Body of pancreas (tissue), 4 donors: ENCODE measurements at regions not wholly inside any gene's neighbourhood (a gene's known extent, or its start where the extent isn't known, plus 50 kb on each side); places are given as distances from the start of the nearest gene placed in this dataset.
"Not testable (repeated sequence)": the region's sequence is repeated elsewhere in the genome, so short reads cannot be mapped to it uniquely, and the experiment has no call there.

Source experiments
- ATAC-seq: fragments of 150-250 bp; one replicate; pipeline ENCODE4 v1.9.1; 2016
- DNase-seq, 4 donors: peaks; one replicate each; pipeline ENCODE4 v3.0.0-alpha.2; 2019
- H3K27ac ChIP-seq, 4 donors: fragments of 200-600 bp; sonication (generic); 1 replicate in 3 of 4; 2 replicates in 1 of 4; pipeline versions ENCODE4 v1.5.1 to v1.6.1; 2016 to 2019; ENCODE audit warnings: mild to moderate bottlenecking in 1 of 4, mixed read lengths in 1 of 4, moderate library complexity in 1 of 4
- H3K27me3 ChIP-seq, 2 donors: fragments of 200-600 bp; sonication (generic); one replicate each; pipeline ENCODE4 v1.6.0; 2016; ENCODE audit warnings: mild to moderate bottlenecking in 1 of 2
- H3K36me3 ChIP-seq, 2 donors: fragments of 200-600 bp; sonication (generic); replicated peaks in 1 of 2; 2 replicates each; pipeline ENCODE4 v1.5.1; 2016; ENCODE audit warnings: low read depth in 2 of 2; ENCODE audit not compliant: insufficient read depth in 1 of 2
- H3K4me1 ChIP-seq: fragments of 200-600 bp; sonication (generic); one replicate; pipeline ENCODE4 v1.6.0; 2016
- H3K4me3 ChIP-seq, 2 donors: fragments of 200-600 bp; sonication (generic); 1 replicate in 1 of 2; 2 replicates in 1 of 2; pipeline ENCODE4 v1.5.1; 2016 to 2019
- H3K9me3 ChIP-seq, 3 donors: fragments of 200-600 bp; sonication (generic); 1 replicate in 2 of 3; 2 replicates in 1 of 3; pipeline ENCODE4 v1.5.1; 2016
- CTCF ChIP-seq, 7 experiments: fragments of 450-650 bp in 4 of 7; fragments of 200-600 bp in 3 of 7; sonication (generic) in 3 of 7; IDR thresholded peaks; one replicate each; pipeline ENCODE4 v1.5.1; 2016 to 2019; ENCODE audit warnings: antibody characterized with exemption in 7 of 7
- POLR2A ChIP-seq, 3 donors: fragments of 450-650 bp; IDR thresholded peaks; one replicate each; pipeline ENCODE4 v1.6.1; 2016; ENCODE audit warnings: antibody characterized with exemption in 3 of 3, mild to moderate bottlenecking in 2 of 3
- WGBS, 2 donors: methylation state at CpG; one replicate each; pipeline ENCODE4 v1.1.5; 2017; 5-methylcytosine and 5-hydroxymethylcytosine counted together
- intact Hi-C: fragments of 100-400 bp; cut with DNase I; formaldehyde crosslinking; loops from one replicate; pipeline ENCODE4 v1.15.1; 2023

GRCh38 chr4:56146956-56147355 lies 198.2 kb downstream of the CEP135 start:
- WGBS, 2 donors, result 78 to 83% methylated on average over 9 of the region's 9 CpGs
- ATAC-seq (no peak), DNase-seq (no peak)
- Histone ChIP-seq H3K36me3 (no peaks in the 10 kb centered on the region), H3K4me1 (no peaks in the 10 kb centered on the region), H3K4me3 (no peak overlapping the region), H3K27ac (no peak overlapping the region), H3K9me3 (no peaks in the 10 kb centered on the region), H3K27me3 (no peaks in the 10 kb centered on the region)
- intact Hi-C loops, result no loop called here
- TF ChIP-seq CTCF (IDR thresholded peaks at IDR 0.05), result no peak
- TF ChIP-seq POLR2A (IDR thresholded peaks at IDR 0.05), result no peak

GRCh38 chr4:56142088-56142487 lies 193.3 kb downstream of the CEP135 start:
- Histone ChIP-seq H3K4me3 (no peak overlapping the region), H3K36me3 (no peaks in the 10 kb centered on the region), H3K9me3 (no peaks in the 10 kb centered on the region), H3K27me3 (no peaks in the 10 kb centered on the region), H3K27ac (no peak overlapping the region), H3K4me1 (no peaks in the 10 kb centered on the region)
- intact Hi-C loops, result no loop called here
- no peak for TF ChIP-seq CTCF (IDR thresholded peaks at IDR 0.05)
- TF ChIP-seq POLR2A (IDR thresholded peaks at IDR 0.05), result no peak
- WGBS, 2 donors, result 95 to 100% methylated on average over 1 of the region's 1 CpG
- no peak for ATAC-seq
- DNase-seq, result no peak

GRCh38 chr4:56139241-56139827 lies 190.6 kb downstream of the CEP135 start:
- intact Hi-C loops, result no loop called here
- TF ChIP-seq POLR2A (IDR thresholded peaks at IDR 0.05) (no peak), CTCF (IDR thresholded peaks at IDR 0.05) (no peak)
- Histone ChIP-seq H3K27me3 (no peaks in the 10 kb centered on the region), H3K4me1 (no peaks in the 10 kb centered on the region), H3K9me3 (no peaks in the 10 kb centered on the region), H3K36me3 (no peaks in the 10 kb centered on the region), H3K4me3 (no peak overlapping the region), H3K27ac (no peak overlapping the region)
- DNase-seq (no peak), ATAC-seq (no peak)
- WGBS, 2 donors, result 74 to 88% methylated on average over 1 of the region's 1 CpG

GRCh38 chr4:56134834-56135233 lies 186.1 kb downstream of the CEP135 start:
- H3K36me3 ChIP-seq, H3K4me3 ChIP-seq, DNase-seq, intact Hi-C loops, H3K9me3 ChIP-seq, H3K27ac ChIP-seq, H3K27me3 ChIP-seq, H3K4me1 ChIP-seq, ATAC-seq: not testable (repeated sequence)
- 87 to 94% methylated on average over 8 of the region's 8 CpGs for WGBS, 2 donors

GRCh38 chr4:56134266-56134665 lies 185.5 kb downstream of the CEP135 start:
- Histone ChIP-seq H3K27ac (no peak overlapping the region), H3K36me3 (no peaks in the 10 kb centered on the region), H3K4me1 (no peaks in the 10 kb centered on the region), H3K4me3 (no peak overlapping the region), H3K27me3 (no peaks in the 10 kb centered on the region), H3K9me3 (no peaks in the 10 kb centered on the region)
- WGBS, 2 donors, result 26 to 37% methylated on average over 2 of the region's 2 CpGs
- ATAC-seq, result peak; percentile 58
- DNase-seq, result peak in 3 of 4 donors; percentile 8 to 44 (median 12)
- no peak for TF ChIP-seq CTCF (IDR thresholded peaks at IDR 0.05)
- no peak for TF ChIP-seq POLR2A (IDR thresholded peaks at IDR 0.05)
- intact Hi-C loops, result no loop called here
